Astrocyte of the spinal cord (primary cell): ENCODE measurements at regions not wholly inside any gene's neighbourhood (a gene's known extent, or its start where the extent isn't known, plus 50 kb on each side); places are given as distances from the start of the nearest gene placed in this dataset.

Experiments used
- DNase-seq: peaks from one replicate; pipeline ENCODE4 v3.0.0; 2011; ENCODE audit warnings: low read depth, low spot score
- H3K4me3 ChIP-seq: 2 replicates; pipeline ENCODE4 v1.5.1; 2011; ENCODE audit warnings: low read depth, mild to moderate bottlenecking, low read length, moderate library complexity
- CTCF ChIP-seq: IDR thresholded peaks from 2 replicates; pipeline ENCODE4 v1.5.1; 2012; ENCODE audit warnings: low read depth, mild to moderate bottlenecking, low read length, inconsistent platforms
- in situ Hi-C: cut with HindIII; loops from 2 replicates; pipeline ENCODE4 v1.10.0; 2017; ENCODE audit warnings: low sequenced_read_pairs

GRCh38 chr17:13346081-13346533 lies 255.6 kb downstream of the HS3ST3A1 start:
- no peak overlapping the region for H3K4me3 ChIP-seq
- DNase-seq, result peak; percentile 98
- in situ Hi-C loops, result no loop called here
- TF ChIP-seq CTCF, result no peak

- DNase-seq, result no peak
- TF ChIP-seq CTCF, result no peak
- in situ Hi-C loops, result no loop called here
- no peak overlapping the region for H3K4me3 ChIP-seq
Observed at GRCh38 chr17:13338421-13338820, 263.3 kb downstream of the HS3ST3A1 start.

- DNase-seq, result peak; percentile 87
- TF ChIP-seq CTCF, result peak; percentile 82
- peak overlapping the region; percentile 36 for H3K4me3 ChIP-seq
- in situ Hi-C loops, result no loop called here
Observed at GRCh38 chr17:13337864-13338371, 263.8 kb downstream of the HS3ST3A1 start.

- TF ChIP-seq CTCF, result no peak
- H3K4me3 ChIP-seq, result no peak overlapping the region
- in situ Hi-C loops, result no loop called here
- DNase-seq, result no peak
Observed at GRCh38 chr17:13337151-13337550, 264.6 kb downstream of the HS3ST3A1 start.

- in situ Hi-C loops, result no loop called here
- no peak overlapping the region for H3K4me3 ChIP-seq
- no peak for TF ChIP-seq CTCF
- DNase-seq, result no peak
Observed at GRCh38 chr17:13334374-13334773, 267.4 kb downstream of the HS3ST3A1 start.

GRCh38 chr17:13333661-13334060 lies 268.1 kb downstream of the HS3ST3A1 start:
- TF ChIP-seq CTCF, result no peak
- DNase-seq, result no peak
- in situ Hi-C loops, result no loop called here
- H3K4me3 ChIP-seq, result no peak overlapping the region

- DNase-seq, result no peak
- in situ Hi-C loops, result no loop called here
- no peak for TF ChIP-seq CTCF
- no peak overlapping the region for H3K4me3 ChIP-seq
Observed at GRCh38 chr17:13332207-13332606, 269.5 kb downstream of the HS3ST3A1 start.
